Astrocyte (in vitro differentiated cells and primary cell): ENCODE measurements at regions not wholly inside any gene's neighbourhood (a gene's known extent, or its start where the extent isn't known, plus 50 kb on each side); places are given as distances from the start of the nearest gene placed in this dataset.

Experiments
- CTCF ChIP-seq: IDR thresholded peaks from 2 replicates; pipeline ENCODE4 v1.5.1; 2011; ENCODE audit warnings: low read depth, mild to moderate bottlenecking, inconsistent platforms, low read length, moderate library complexity; ENCODE audit not compliant: insufficient read depth
- EZH2 ChIP-seq: IDR thresholded peaks from 2 replicates; pipeline ENCODE4 v1.6.1; 2012; ENCODE audit warnings: mild to moderate bottlenecking, low read length, inconsistent platforms; ENCODE audit not compliant: insufficient read depth

- TF ChIP-seq CTCF = no peak
- TF ChIP-seq EZH2 = no peak
Measured at GRCh38 chr3:88879905-88880304, 227.5 kb upstream of the EPHA3 start.
